Keratinocyte (primary cell): ENCODE measurements at regions not wholly inside any gene's neighbourhood (a gene's known extent, or its start where the extent isn't known, plus 50 kb on each side); places are given as distances from the start of the nearest gene placed in this dataset.

Source experiments
- DNase-seq: peaks from one replicate; pipeline ENCODE4 v3.0.0-alpha.2; 2011; ENCODE audit warnings: low read depth, missing footprints, low spot score
- FAIRE-seq: peaks from 2 replicates; lab custom pipeline; 2011; peaks lifted over from hg19 to GRCh38; lab: Jason Lieb, UNC
- H2AFZ ChIP-seq: 2 replicates; pipeline ENCODE4 v1.6.0; 2012; ENCODE audit warnings: low read length, control low read depth, inconsistent platforms; ENCODE audit not compliant: control insufficient read depth
- H3K27ac ChIP-seq: 2 replicates; pipeline ENCODE4 v1.5.1; 2011; ENCODE audit warnings: low read length; ENCODE audit not compliant: control insufficient read depth, insufficient read depth
- H3K27me3 ChIP-seq: 3 replicates; pipeline ENCODE4 v1.6.0; 2011; ENCODE audit warnings: low read length; ENCODE audit not compliant: control insufficient read depth, insufficient read depth; ENCODE audit errors: extremely low read depth
- H3K36me3 ChIP-seq, 2 experiments: 2 replicates in 1 of 2; 3 replicates in 1 of 2; pipeline ENCODE4 v1.5.1; 2011; ENCODE audit warnings: low read length in 2 of 2, mild to moderate bottlenecking in 1 of 2; ENCODE audit not compliant: control insufficient read depth in 2 of 2, insufficient read depth in 2 of 2; ENCODE audit errors: extremely low read depth in 1 of 2
- H3K4me1 ChIP-seq: 3 replicates; pipeline ENCODE4 v1.5.1; 2011; ENCODE audit warnings: low read length; ENCODE audit not compliant: control insufficient read depth, insufficient read depth; ENCODE audit errors: extremely low read depth
- H3K4me2 ChIP-seq: 3 replicates; pipeline ENCODE4 v1.6.0; 2011; ENCODE audit warnings: low read depth, low read length; ENCODE audit not compliant: control insufficient read depth, insufficient read depth; ENCODE audit errors: extremely low read depth
- H3K4me3 ChIP-seq, 3 experiments: fragments of 200-600 bp in 1 of 3; sonication (generic) in 1 of 3; 2 replicates in 2 of 3; 3 replicates in 1 of 3; pipeline ENCODE4 v1.5.1; 2011 to 2016; ENCODE audit warnings: low read length in 3 of 3, mild to moderate bottlenecking in 3 of 3, control low read depth in 2 of 3, inconsistent platforms in 1 of 3, low read depth in 1 of 3, mixed read lengths in 1 of 3, mixed run types in 1 of 3, moderate library complexity in 1 of 3; ENCODE audit not compliant: control insufficient read depth in 2 of 3, insufficient read depth in 2 of 3; ENCODE audit errors: extremely low read depth in 1 of 3
- H3K79me2 ChIP-seq: 2 replicates; pipeline ENCODE4 v1.6.0; 2012; ENCODE audit warnings: low read length; ENCODE audit not compliant: control insufficient read depth, insufficient read depth
- H3K9ac ChIP-seq: 3 replicates; pipeline ENCODE4 v1.6.0; 2011; ENCODE audit warnings: low read length; ENCODE audit not compliant: control insufficient read depth, insufficient read depth; ENCODE audit errors: extremely low read depth
- H3K9me1 ChIP-seq: 3 replicates; pipeline ENCODE4 v1.6.0; 2011; ENCODE audit warnings: low read length; ENCODE audit not compliant: control insufficient read depth, insufficient read depth; ENCODE audit errors: extremely low read depth
- H3K9me3 ChIP-seq: 2 replicates; pipeline ENCODE4 v1.5.1; 2012; ENCODE audit warnings: low read depth, low read length; ENCODE audit not compliant: control insufficient read depth
- H4K20me1 ChIP-seq: 3 replicates; pipeline ENCODE4 v1.6.0; 2011; ENCODE audit warnings: low read length; ENCODE audit not compliant: control insufficient read depth, insufficient read depth; ENCODE audit errors: extremely low read depth
- CTCF ChIP-seq, 3 experiments: IDR thresholded peaks in 1 of 3; conservative IDR thresholded peaks in 1 of 3; optimal IDR thresholded peaks in 1 of 3; 2 replicates in 2 of 3; 3 replicates in 1 of 3; pipeline versions ENCODE3 to v1.5.1; 2011; ENCODE audit warnings: low read length in 3 of 3, mild to moderate bottlenecking in 3 of 3, moderate library complexity in 2 of 3, control low read depth in 1 of 3, inconsistent platforms in 1 of 3; ENCODE audit not compliant: insufficient read depth in 2 of 3; ENCODE audit errors: extremely low read depth in 1 of 3
- EZH2 ChIP-seq: IDR thresholded peaks from one replicate; pipeline ENCODE4 v1.6.1; 2012; ENCODE audit warnings: inconsistent platforms, mild to moderate bottlenecking, low read length, moderate library complexity
- dilution Hi-C: fragments of 300-500 bp; cut with MboI; formaldehyde crosslinking; loops from one replicate; pipeline ENCODE4 v1.7.0; 2020; ENCODE audit warnings: low sequenced_read_pairs; ENCODE audit not compliant: extremely low pct_ligation_motif_present

- Histone ChIP-seq H3K9me1 (no peaks in the 10 kb centered on the region), H4K20me1 (no peaks in the 10 kb centered on the region), H3K27me3 (no peaks in the 10 kb centered on the region), H3K36me3 (no peaks in the 10 kb centered on the region), H2AFZ (no peak overlapping the region), H3K4me2 (no peak overlapping the region), H3K4me3 (no peak overlapping the region), H3K27ac (no peak overlapping the region), H3K9ac (no peak overlapping the region), H3K79me2 (no peaks in the 10 kb centered on the region), H3K4me1 (no peaks in the 10 kb centered on the region), H3K9me3 (no peaks in the 10 kb centered on the region)
- no peak for TF ChIP-seq CTCF (optimal IDR thresholded peaks at IDR 0.05 in 1 of 3, IDR thresholded peaks at IDR 0.05 in 1 of 3, conservative IDR thresholded peaks at IDR 0.05 in 1 of 3; ENCODE audit: extremely low read depth in 1 of 3, insufficient read depth in 2 of 3, low read length in 3 of 3)
- no peak for TF ChIP-seq EZH2
- dilution Hi-C loops = no loop called here
- FAIRE-seq (no peak), DNase-seq (no peak)
These were observed 523.6 kb upstream of the DAB1 start for GRCh38 chr1:57947471-57947870.

DNA sequence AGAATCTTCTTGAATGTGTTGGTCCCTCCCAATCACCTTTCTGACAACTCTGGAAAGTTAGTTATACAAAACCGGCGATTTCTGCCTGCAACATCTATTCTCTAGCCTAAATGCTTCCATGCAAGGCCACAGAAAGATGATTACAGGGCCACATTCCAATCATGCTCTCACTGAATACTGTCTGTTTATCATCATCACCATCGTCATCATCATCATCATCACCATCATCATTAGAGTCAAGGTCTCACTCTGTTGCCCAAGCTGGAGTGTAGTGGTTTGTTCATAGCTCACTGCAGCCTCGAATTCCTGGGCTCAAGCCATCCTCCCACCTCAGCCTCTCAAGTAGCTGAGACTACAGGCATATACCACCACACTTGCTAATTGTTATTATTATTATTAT lies 521.2 kb upstream of the DAB1 start:
- Histone ChIP-seq H3K27ac (no peak overlapping the region), H4K20me1 (no peaks in the 10 kb centered on the region), H3K4me3 (no peak overlapping the region), H3K4me1 (no peaks in the 10 kb centered on the region), H3K4me2 (no peak overlapping the region), H3K9ac (no peak overlapping the region), H3K79me2 (no peaks in the 10 kb centered on the region), H3K27me3 (no peaks in the 10 kb centered on the region), H2AFZ (no peak overlapping the region), H3K9me3 (no peaks in the 10 kb centered on the region), H3K9me1 (no peaks in the 10 kb centered on the region), H3K36me3 (no peaks in the 10 kb centered on the region)
- FAIRE-seq (no peak), DNase-seq (no peak)
- dilution Hi-C loops = no loop called here
- TF ChIP-seq EZH2 = no peak
- TF ChIP-seq CTCF (optimal IDR thresholded peaks at IDR 0.05 in 1 of 3, IDR thresholded peaks at IDR 0.05 in 1 of 3, conservative IDR thresholded peaks at IDR 0.05 in 1 of 3; ENCODE audit: extremely low read depth in 1 of 3, insufficient read depth in 2 of 3, low read length in 3 of 3) = no peak
